ENCODE measurements at regions not wholly inside any gene's neighbourhood (a gene's known extent, or its start where the extent isn't known, plus 50 kb on each side); places are given as distances from the start of the nearest gene placed in this dataset.

GRCh38 chr3:75101329-75102147, 487.1 kb upstream of the CNTN3 start:
- TF ChIP-seq POLR2A (IDR thresholded peaks at IDR 0.05) (no peak), CTCF (IDR thresholded peaks at IDR 0.05) (no peak)
- intact Hi-C loops (cut with DNase I): no loop called here
- H3K36me3 ChIP-seq: no peaks in the 10 kb centered on the region
- WGBS (ENCODE audit: insufficient coverage, low coverage, low lambda C conversion rate, missing lambda C conversion rate): 24% methylated on average over 3 of the region's 11 CpGs
- no peak overlapping the region for H3K27ac ChIP-seq
- no peaks in the 10 kb centered on the region for H3K27me3 ChIP-seq
- no peak overlapping the region for H3K4me3 ChIP-seq
- peaks cover 0 to 5% (median 0%) of the 10 kb centered on the region in 4 donors for H3K9me3 ChIP-seq
- DNase-seq: no peak
- no peak for ATAC-seq
- H3K4me1 ChIP-seq: no peaks in the 10 kb centered on the region

- no peaks in the 10 kb centered on the region for H3K4me1 ChIP-seq
- DNase-seq: no peak
- no peaks in the 10 kb centered on the region for H3K36me3 ChIP-seq
- no peaks in the 10 kb centered on the region for H3K27me3 ChIP-seq
- ATAC-seq: no peak
- H3K9me3 ChIP-seq: no peaks in the 10 kb centered on the region
- H3K27ac ChIP-seq: no peak overlapping the region
- TF ChIP-seq POLR2A (IDR thresholded peaks at IDR 0.05) (no peak), CTCF (IDR thresholded peaks at IDR 0.05) (no peak)
- intact Hi-C loops (cut with DNase I): no loop called here
- 44% methylated on average over 1 of the region's 1 CpG for WGBS (ENCODE audit: insufficient coverage, low coverage, low lambda C conversion rate, missing lambda C conversion rate)
- no peak overlapping the region for H3K4me3 ChIP-seq
These were observed 496.3 kb upstream of the CNTN3 start for GRCh38 chr3:75110741-75111140.

- intact Hi-C loops (cut with DNase I): no loop called here
- TF ChIP-seq CTCF (IDR thresholded peaks at IDR 0.05) (no peak), POLR2A (IDR thresholded peaks at IDR 0.05) (no peak)
- 45% methylated on average over 2 of the region's 2 CpGs for WGBS (ENCODE audit: insufficient coverage, low coverage, low lambda C conversion rate, missing lambda C conversion rate)
- Histone ChIP-seq H3K36me3 (no peaks in the 10 kb centered on the region), H3K27ac (no peak overlapping the region), H3K4me1 (no peaks in the 10 kb centered on the region), H3K9me3 (no peaks in the 10 kb centered on the region), H3K27me3 (no peaks in the 10 kb centered on the region), H3K4me3 (no peak overlapping the region)
- no peak for DNase-seq
- ATAC-seq: no peak
These were observed 501.2 kb upstream of the CNTN3 start for GRCh38 chr3:75115695-75116094.

- no peak overlapping the region for H3K4me3 ChIP-seq
- no peak for DNase-seq
- intact Hi-C loops (cut with DNase I): no loop called here
- H3K9me3 ChIP-seq: no peaks in the 10 kb centered on the region
- 57% methylated on average over 1 of the region's 1 CpG for WGBS (ENCODE audit: insufficient coverage, low coverage, low lambda C conversion rate, missing lambda C conversion rate)
- no peak for ATAC-seq
- TF ChIP-seq CTCF (IDR thresholded peaks at IDR 0.05) (no peak), POLR2A (IDR thresholded peaks at IDR 0.05) (no peak)
- no peaks in the 10 kb centered on the region for H3K27me3 ChIP-seq
- H3K4me1 ChIP-seq: no peaks in the 10 kb centered on the region
- no peak overlapping the region for H3K27ac ChIP-seq
- H3K36me3 ChIP-seq: no peaks in the 10 kb centered on the region
These were observed 504.3 kb upstream of the CNTN3 start for GRCh38 chr3:75118779-75119178.

All from right lobe of liver (tissue), 6 donors.